Endothelial cell of umbilical vein (primary cell): ENCODE measurements at regions not wholly inside any gene's neighbourhood (a gene's known extent, or its start where the extent isn't known, plus 50 kb on each side); places are given as distances from the start of the nearest gene placed in this dataset.

ENCODE experiments used
- BruUV-seq: library from RNA; stranded (reverse); fragments of 400-500 nt; replicated peaks from 2 replicates; lab custom pipeline; 2021; lab: Mats Ljungman, UMichigan
- CTCF ChIA-PET: fragments of 300-600, 350-600 bp; sonication (Branson Sonifier 250); formaldehyde crosslinking; loops from one replicate; lab custom pipeline; 2021; ENCODE audit warnings: antibody characterized with exemption, inconsistent platforms; lab: Charles Lee
- POLR2A ChIA-PET: fragments of 300-600, 350-600 bp; sonication (Branson Sonifier 250); formaldehyde crosslinking; loops from one replicate; lab custom pipeline; 2021; ENCODE audit warnings: antibody characterized with exemption, inconsistent platforms; lab: Charles Lee
- DNase-seq: peaks from one replicate; pipeline ENCODE4 v3.0.0-alpha.2; 2011; ENCODE audit warnings: low read depth, low spot score
- FAIRE-seq: peaks from 2 replicates; lab custom pipeline; 2011; peaks lifted over from hg19 to GRCh38; lab: Jason Lieb, UNC
- H2AFZ ChIP-seq: 2 replicates; pipeline ENCODE4 v1.6.0; 2012; ENCODE audit warnings: low read depth, low read length, control low read depth, inconsistent platforms
- H3K27ac ChIP-seq: 2 replicates; pipeline ENCODE4 v1.5.1; 2011; ENCODE audit warnings: low read depth, mild to moderate bottlenecking, control low read depth, low read length, moderate library complexity; ENCODE audit not compliant: insufficient read depth
- H3K27me3 ChIP-seq, 2 experiments: 2 replicates each; pipeline versions ENCODE4 v1.6.0 to v1.6.1; 2011; ENCODE audit warnings: low read length in 2 of 2, mixed read lengths in 1 of 2; ENCODE audit not compliant: control insufficient read depth in 2 of 2, insufficient read depth in 2 of 2
- H3K36me3 ChIP-seq, 2 experiments: 2 replicates in 1 of 2; 3 replicates in 1 of 2; pipeline ENCODE4 v1.5.1; 2011; ENCODE audit warnings: low read length in 2 of 2, mild to moderate bottlenecking in 1 of 2, moderate library complexity in 1 of 2; ENCODE audit not compliant: control insufficient read depth in 2 of 2, insufficient read depth in 2 of 2; ENCODE audit errors: extremely low read depth in 1 of 2
- H3K4me1 ChIP-seq: 3 replicates; pipeline ENCODE4 v1.5.1; 2011; ENCODE audit warnings: mild to moderate bottlenecking, low read length; ENCODE audit not compliant: control insufficient read depth, insufficient read depth; ENCODE audit errors: extremely low read depth
- H3K4me2 ChIP-seq: 2 replicates; pipeline ENCODE4 v1.6.1; 2011; ENCODE audit warnings: low read length, control low read depth, mixed read lengths; ENCODE audit not compliant: insufficient read depth
- H3K4me3 ChIP-seq, 3 experiments: fragments of 200-600 bp in 1 of 3; sonication (generic), shearing (Covaris generic) in 1 of 3; replicated peaks in 1 of 3; 2 replicates each; pipeline ENCODE4 v1.5.1; 2011 to 2016; ENCODE audit warnings: control low read depth in 3 of 3, low read length in 3 of 3, mild to moderate bottlenecking in 2 of 3, inconsistent platforms in 1 of 3, low read depth in 1 of 3, moderate library complexity in 1 of 3; ENCODE audit not compliant: insufficient read depth in 1 of 3
- H3K79me2 ChIP-seq: 2 replicates; pipeline ENCODE4 v1.6.0; 2012; ENCODE audit warnings: low read length, inconsistent platforms; ENCODE audit not compliant: control insufficient read depth, insufficient read depth
- H3K9ac ChIP-seq: replicated peaks from 2 replicates; pipeline ENCODE3; 2011; ENCODE audit warnings: low read length, control low read depth; ENCODE audit not compliant: insufficient read depth; ENCODE audit errors: extremely low read depth
- H3K9me1 ChIP-seq: replicated peaks from 3 replicates; pipeline ENCODE4 v1.6.0; 2011; ENCODE audit warnings: mild to moderate bottlenecking, low read length; ENCODE audit not compliant: control insufficient read depth, insufficient read depth; ENCODE audit errors: extremely low read depth
- H3K9me3 ChIP-seq: replicated peaks from 2 replicates; pipeline ENCODE4 v1.5.1; 2012; ENCODE audit warnings: low read length, inconsistent platforms; ENCODE audit not compliant: control insufficient read depth, insufficient read depth
- H4K20me1 ChIP-seq: replicated peaks from 2 replicates; pipeline ENCODE3; 2011; ENCODE audit warnings: mild to moderate bottlenecking, low read length; ENCODE audit not compliant: control insufficient read depth, insufficient read depth; ENCODE audit errors: extremely low read depth
- EZH2 ChIP-seq: IDR thresholded peaks from 2 replicates; pipeline ENCODE4 v1.6.1; 2012; ENCODE audit warnings: borderline replicate concordance, low read depth, mild to moderate bottlenecking, moderate library complexity, low read length, inconsistent platforms; ENCODE audit not compliant: severe bottlenecking
- FOS ChIP-seq: IDR thresholded peaks from 2 replicates; pipeline ENCODE4 v1.6.1; 2011; ENCODE audit warnings: mild to moderate bottlenecking, low read length, moderate library complexity, borderline replicate concordance; ENCODE audit not compliant: insufficient read depth
- GATA2 ChIP-seq: IDR thresholded peaks from 2 replicates; pipeline ENCODE4 v1.7.0; 2011; ENCODE audit warnings: low read depth, mild to moderate bottlenecking, moderate library complexity, mixed read lengths, low read length; ENCODE audit not compliant: insufficient read length, insufficient read depth
- JUN ChIP-seq: IDR thresholded peaks from 2 replicates; pipeline ENCODE4 v1.6.1; 2011; ENCODE audit warnings: borderline replicate concordance, low read depth; ENCODE audit not compliant: insufficient read length, insufficient read depth
- MYC ChIP-seq: IDR thresholded peaks from one replicate; pipeline ENCODE4 v1.6.1; 2011; ENCODE audit warnings: mild to moderate bottlenecking, low read depth, low read length
- POLR2A ChIP-seq: IDR thresholded peaks from 2 replicates; pipeline ENCODE4 v1.6.1; 2012; ENCODE audit warnings: low read depth, mild to moderate bottlenecking, control low read depth, low read length
- POLR2AphosphoS5 ChIP-seq: IDR thresholded peaks from 2 replicates; pipeline ENCODE4 v1.6.1; 2012; ENCODE audit warnings: low read depth, mild to moderate bottlenecking, control low read depth, low read length, moderate library complexity; ENCODE audit not compliant: insufficient read depth
- dilution Hi-C: fragments of 300-500 bp; cut with MboI; formaldehyde crosslinking; loops from one replicate; pipeline ENCODE4 v1.15.0; 2019; ENCODE audit warnings: low sequenced_read_pairs; ENCODE audit not compliant: extremely low pct_ligation_motif_present
- intact Hi-C: fragments of 100-400 bp; cut with micrococcal nuclease; formaldehyde crosslinking; loops from one replicate; pipeline ENCODE4 v1.10.0; 2022
- TF ChIP-seq, protein P1 (sequence below), 2 donors: IDR thresholded peaks; 1 replicate in 1 of 2; 2 replicates in 1 of 2; pipeline ENCODE4 v1.5.1; 2011; ENCODE audit warnings: low read length in 2 of 2, mild to moderate bottlenecking in 2 of 2, moderate library complexity in 2 of 2, control low read depth in 1 of 2, inconsistent platforms in 1 of 2, low read depth in 1 of 2; ENCODE audit not compliant: insufficient read depth in 1 of 2; ENCODE audit errors: extremely low read depth in 1 of 2
- TF ChIP-seq, protein P2 (sequence below): IDR thresholded peaks from 2 replicates; pipeline ENCODE4 v1.6.1; 2011; ENCODE audit not compliant: insufficient read depth, insufficient read length

DNA sequence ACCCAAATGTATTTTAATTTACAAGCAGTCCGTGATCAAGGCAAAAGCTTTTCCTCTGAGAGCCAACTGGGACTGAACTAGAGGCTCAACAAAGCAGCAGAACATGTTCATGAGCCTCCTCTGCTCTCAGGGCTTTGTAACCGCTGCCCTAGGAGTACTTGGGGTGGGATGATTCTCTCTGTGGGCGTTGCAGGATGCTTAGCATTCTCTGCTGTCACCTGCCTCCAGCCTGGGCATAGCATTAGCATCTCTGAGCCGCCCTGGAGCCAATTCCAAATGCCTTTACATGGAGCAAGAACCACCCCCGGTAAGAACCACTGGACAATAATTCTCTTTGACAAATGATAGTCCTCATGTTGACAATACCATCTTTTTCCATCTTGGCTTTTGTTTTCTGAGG is 237.6 kb upstream of the CDH4 start:
- FAIRE-seq (no peak), DNase-seq (no peak)
- no peaks in the 10 kb centered on the region for H4K20me1 ChIP-seq
- H3K4me1 ChIP-seq, result no peaks in the 10 kb centered on the region
- no peaks in the 10 kb centered on the region for H3K79me2 ChIP-seq
- no peaks in the 10 kb centered on the region for H3K27me3 ChIP-seq
- CTCF ChIA-PET, result no interaction called here
- no TSS peak for BruUV-seq
- intact Hi-C loops, result no loop called here
- H3K4me2 ChIP-seq, result no peak overlapping the region
- no peak overlapping the region for H2AFZ ChIP-seq
- H3K36me3 ChIP-seq, result no peaks in the 10 kb centered on the region
- no peak overlapping the region for H3K27ac ChIP-seq
- no peaks in the 10 kb centered on the region for H3K9me1 ChIP-seq
- no peak for TF ChIP-seq FOS
- TF ChIP-seq EZH2, result no peak
- TF ChIP-seq POLR2AphosphoS5, result no peak
- TF ChIP-seq, protein P1, sequence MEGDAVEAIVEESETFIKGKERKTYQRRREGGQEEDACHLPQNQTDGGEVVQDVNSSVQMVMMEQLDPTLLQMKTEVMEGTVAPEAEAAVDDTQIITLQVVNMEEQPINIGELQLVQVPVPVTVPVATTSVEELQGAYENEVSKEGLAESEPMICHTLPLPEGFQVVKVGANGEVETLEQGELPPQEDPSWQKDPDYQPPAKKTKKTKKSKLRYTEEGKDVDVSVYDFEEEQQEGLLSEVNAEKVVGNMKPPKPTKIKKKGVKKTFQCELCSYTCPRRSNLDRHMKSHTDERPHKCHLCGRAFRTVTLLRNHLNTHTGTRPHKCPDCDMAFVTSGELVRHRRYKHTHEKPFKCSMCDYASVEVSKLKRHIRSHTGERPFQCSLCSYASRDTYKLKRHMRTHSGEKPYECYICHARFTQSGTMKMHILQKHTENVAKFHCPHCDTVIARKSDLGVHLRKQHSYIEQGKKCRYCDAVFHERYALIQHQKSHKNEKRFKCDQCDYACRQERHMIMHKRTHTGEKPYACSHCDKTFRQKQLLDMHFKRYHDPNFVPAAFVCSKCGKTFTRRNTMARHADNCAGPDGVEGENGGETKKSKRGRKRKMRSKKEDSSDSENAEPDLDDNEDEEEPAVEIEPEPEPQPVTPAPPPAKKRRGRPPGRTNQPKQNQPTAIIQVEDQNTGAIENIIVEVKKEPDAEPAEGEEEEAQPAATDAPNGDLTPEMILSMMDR (IDR thresholded peaks at IDR 0.05; ENCODE audit: extremely low read depth in 1 of 2, insufficient read depth in 1 of 2, low read depth in 1 of 2, low read length in 2 of 2), result no peak
- TF ChIP-seq POLR2A, result no peak
- no peak for TF ChIP-seq MYC
- TF ChIP-seq, protein P2, sequence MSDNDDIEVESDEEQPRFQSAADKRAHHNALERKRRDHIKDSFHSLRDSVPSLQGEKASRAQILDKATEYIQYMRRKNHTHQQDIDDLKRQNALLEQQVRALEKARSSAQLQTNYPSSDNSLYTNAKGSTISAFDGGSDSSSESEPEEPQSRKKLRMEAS, result no peak
- TF ChIP-seq JUN, result no peak
- no peak for TF ChIP-seq GATA2
- H3K9ac ChIP-seq, result no peak overlapping the region
- no peak overlapping the region for H3K4me3 ChIP-seq
- POLR2A ChIA-PET, result no interaction called here
- H3K9me3 ChIP-seq, result peaks cover 2% of the 10 kb centered on the region
- dilution Hi-C loops, result no loop called here
